Keratinocyte (primary cell): ENCODE measurements at regions not wholly inside any gene's neighbourhood (a gene's known extent, or its start where the extent isn't known, plus 50 kb on each side); places are given as distances from the start of the nearest gene placed in this dataset.
"Not testable (repeated sequence)": the region's sequence is repeated elsewhere in the genome, so short reads cannot be mapped to it uniquely, and the experiment has no call there.

ENCODE experiments used
- DNase-seq: peaks from one replicate; pipeline ENCODE4 v3.0.0-alpha.2; 2011; ENCODE audit warnings: low read depth, missing footprints, low spot score
- FAIRE-seq: peaks from 2 replicates; lab custom pipeline; 2011; peaks lifted over from hg19 to GRCh38; lab: Jason Lieb, UNC
- H2AFZ ChIP-seq: 2 replicates; pipeline ENCODE4 v1.6.0; 2012; ENCODE audit warnings: low read length, control low read depth, inconsistent platforms; ENCODE audit not compliant: control insufficient read depth
- H3K27ac ChIP-seq: 2 replicates; pipeline ENCODE4 v1.5.1; 2011; ENCODE audit warnings: low read length; ENCODE audit not compliant: control insufficient read depth, insufficient read depth
- H3K27me3 ChIP-seq: 3 replicates; pipeline ENCODE4 v1.6.0; 2011; ENCODE audit warnings: low read length; ENCODE audit not compliant: control insufficient read depth, insufficient read depth; ENCODE audit errors: extremely low read depth
- H3K36me3 ChIP-seq, 2 experiments: 2 replicates in 1 of 2; 3 replicates in 1 of 2; pipeline ENCODE4 v1.5.1; 2011; ENCODE audit warnings: low read length in 2 of 2, mild to moderate bottlenecking in 1 of 2; ENCODE audit not compliant: control insufficient read depth in 2 of 2, insufficient read depth in 2 of 2; ENCODE audit errors: extremely low read depth in 1 of 2
- H3K4me1 ChIP-seq: 3 replicates; pipeline ENCODE4 v1.5.1; 2011; ENCODE audit warnings: low read length; ENCODE audit not compliant: control insufficient read depth, insufficient read depth; ENCODE audit errors: extremely low read depth
- H3K4me2 ChIP-seq: 3 replicates; pipeline ENCODE4 v1.6.0; 2011; ENCODE audit warnings: low read depth, low read length; ENCODE audit not compliant: control insufficient read depth, insufficient read depth; ENCODE audit errors: extremely low read depth
- H3K4me3 ChIP-seq, 3 experiments: fragments of 200-600 bp in 1 of 3; sonication (generic) in 1 of 3; 2 replicates in 2 of 3; 3 replicates in 1 of 3; pipeline ENCODE4 v1.5.1; 2011 to 2016; ENCODE audit warnings: low read length in 3 of 3, mild to moderate bottlenecking in 3 of 3, control low read depth in 2 of 3, inconsistent platforms in 1 of 3, low read depth in 1 of 3, mixed read lengths in 1 of 3, mixed run types in 1 of 3, moderate library complexity in 1 of 3; ENCODE audit not compliant: control insufficient read depth in 2 of 3, insufficient read depth in 2 of 3; ENCODE audit errors: extremely low read depth in 1 of 3
- H3K79me2 ChIP-seq: 2 replicates; pipeline ENCODE4 v1.6.0; 2012; ENCODE audit warnings: low read length; ENCODE audit not compliant: control insufficient read depth, insufficient read depth
- H3K9ac ChIP-seq: 3 replicates; pipeline ENCODE4 v1.6.0; 2011; ENCODE audit warnings: low read length; ENCODE audit not compliant: control insufficient read depth, insufficient read depth; ENCODE audit errors: extremely low read depth
- H3K9me1 ChIP-seq: 3 replicates; pipeline ENCODE4 v1.6.0; 2011; ENCODE audit warnings: low read length; ENCODE audit not compliant: control insufficient read depth, insufficient read depth; ENCODE audit errors: extremely low read depth
- H3K9me3 ChIP-seq: 2 replicates; pipeline ENCODE4 v1.5.1; 2012; ENCODE audit warnings: low read depth, low read length; ENCODE audit not compliant: control insufficient read depth
- H4K20me1 ChIP-seq: 3 replicates; pipeline ENCODE4 v1.6.0; 2011; ENCODE audit warnings: low read length; ENCODE audit not compliant: control insufficient read depth, insufficient read depth; ENCODE audit errors: extremely low read depth
- EZH2 ChIP-seq: IDR thresholded peaks from one replicate; pipeline ENCODE4 v1.6.1; 2012; ENCODE audit warnings: inconsistent platforms, mild to moderate bottlenecking, low read length, moderate library complexity
- dilution Hi-C: fragments of 300-500 bp; cut with MboI; formaldehyde crosslinking; loops from one replicate; pipeline ENCODE4 v1.7.0; 2020; ENCODE audit warnings: low sequenced_read_pairs; ENCODE audit not compliant: extremely low pct_ligation_motif_present
- TF ChIP-seq, protein P1 (sequence below), 3 experiments: IDR thresholded peaks in 1 of 3; conservative IDR thresholded peaks in 1 of 3; optimal IDR thresholded peaks in 1 of 3; 2 replicates in 2 of 3; 3 replicates in 1 of 3; pipeline versions ENCODE3 to v1.5.1; 2011; ENCODE audit warnings: low read length in 3 of 3, mild to moderate bottlenecking in 3 of 3, moderate library complexity in 2 of 3, control low read depth in 1 of 3, inconsistent platforms in 1 of 3; ENCODE audit not compliant: insufficient read depth in 2 of 3; ENCODE audit errors: extremely low read depth in 1 of 3

GRCh38 chr17:34039213-34039612 lies 215.9 kb upstream of the CCL2 start:
- H2AFZ ChIP-seq, H3K27ac ChIP-seq, H3K36me3 ChIP-seq, H3K79me2 ChIP-seq, H4K20me1 ChIP-seq, H3K9ac ChIP-seq, H3K9me3 ChIP-seq, dilution Hi-C loops, H3K9me1 ChIP-seq, DNase-seq, H3K4me3 ChIP-seq, H3K27me3 ChIP-seq, H3K4me2 ChIP-seq, FAIRE-seq, H3K4me1 ChIP-seq: not testable (repeated sequence)

- H3K4me1 ChIP-seq, H3K9me3 ChIP-seq, H3K27ac ChIP-seq, H3K36me3 ChIP-seq, H2AFZ ChIP-seq, H3K9me1 ChIP-seq, FAIRE-seq, dilution Hi-C loops, DNase-seq, H3K27me3 ChIP-seq, H3K4me2 ChIP-seq, H3K4me3 ChIP-seq, H3K79me2 ChIP-seq, H3K9ac ChIP-seq, H4K20me1 ChIP-seq: not testable (repeated sequence)
Observed at GRCh38 chr17:34039759-34040555, 215.1 kb upstream of the CCL2 start.

DNA sequence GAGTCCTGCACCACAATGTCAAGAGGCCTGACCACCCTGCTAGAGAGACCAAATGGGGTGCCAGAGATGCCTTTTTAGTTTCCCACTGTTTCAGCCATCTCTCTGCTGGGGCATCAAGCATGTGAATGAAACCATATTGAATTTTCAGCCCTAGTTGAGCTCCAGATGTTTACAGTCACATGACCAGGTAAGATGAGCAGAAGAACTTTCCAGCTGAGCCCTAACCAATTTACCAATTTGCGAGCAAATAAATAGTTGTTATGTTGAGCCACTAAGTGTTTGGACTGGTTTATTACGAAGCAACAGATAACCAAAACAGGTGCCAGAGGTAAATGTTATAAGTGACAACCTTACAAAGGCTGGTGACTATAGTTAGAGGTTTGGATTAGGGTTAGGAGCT lies 209.1 kb upstream of the CCL2 start:
- H3K4me1 ChIP-seq = no peaks in the 10 kb centered on the region
- TF ChIP-seq, protein P1, sequence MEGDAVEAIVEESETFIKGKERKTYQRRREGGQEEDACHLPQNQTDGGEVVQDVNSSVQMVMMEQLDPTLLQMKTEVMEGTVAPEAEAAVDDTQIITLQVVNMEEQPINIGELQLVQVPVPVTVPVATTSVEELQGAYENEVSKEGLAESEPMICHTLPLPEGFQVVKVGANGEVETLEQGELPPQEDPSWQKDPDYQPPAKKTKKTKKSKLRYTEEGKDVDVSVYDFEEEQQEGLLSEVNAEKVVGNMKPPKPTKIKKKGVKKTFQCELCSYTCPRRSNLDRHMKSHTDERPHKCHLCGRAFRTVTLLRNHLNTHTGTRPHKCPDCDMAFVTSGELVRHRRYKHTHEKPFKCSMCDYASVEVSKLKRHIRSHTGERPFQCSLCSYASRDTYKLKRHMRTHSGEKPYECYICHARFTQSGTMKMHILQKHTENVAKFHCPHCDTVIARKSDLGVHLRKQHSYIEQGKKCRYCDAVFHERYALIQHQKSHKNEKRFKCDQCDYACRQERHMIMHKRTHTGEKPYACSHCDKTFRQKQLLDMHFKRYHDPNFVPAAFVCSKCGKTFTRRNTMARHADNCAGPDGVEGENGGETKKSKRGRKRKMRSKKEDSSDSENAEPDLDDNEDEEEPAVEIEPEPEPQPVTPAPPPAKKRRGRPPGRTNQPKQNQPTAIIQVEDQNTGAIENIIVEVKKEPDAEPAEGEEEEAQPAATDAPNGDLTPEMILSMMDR (optimal IDR thresholded peaks at IDR 0.05 in 1 of 3, IDR thresholded peaks at IDR 0.05 in 1 of 3, conservative IDR thresholded peaks at IDR 0.05 in 1 of 3; ENCODE audit: extremely low read depth in 1 of 3, insufficient read depth in 2 of 3, low read length in 3 of 3) = no peak
- TF ChIP-seq EZH2 = no peak
- no peaks in the 10 kb centered on the region for H3K79me2 ChIP-seq
- no peaks in the 10 kb centered on the region for H3K9me1 ChIP-seq
- H2AFZ ChIP-seq = no peak overlapping the region
- no peak overlapping the region for H3K9ac ChIP-seq
- no peak overlapping the region for H3K4me2 ChIP-seq
- no peaks in the 10 kb centered on the region for H3K27me3 ChIP-seq
- DNase-seq (no peak), FAIRE-seq (no peak)
- dilution Hi-C loops = no loop called here
- H3K36me3 ChIP-seq = no peaks in the 10 kb centered on the region
- no peak overlapping the region for H3K4me3 ChIP-seq
- H3K9me3 ChIP-seq = no peaks in the 10 kb centered on the region
- no peaks in the 10 kb centered on the region for H4K20me1 ChIP-seq
- H3K27ac ChIP-seq = no peak overlapping the region
